NCI-H2227 treated with DMSO at 0.1 percent for 48 hours (cell line): ENCODE measurements at regions not wholly inside any gene's neighbourhood (a gene's known extent, or its start where the extent isn't known, plus 50 kb on each side); places are given as distances from the start of the nearest gene placed in this dataset.
A peak's percentile ranks its signal among the peaks of the same experiment; 100 is the strongest.
"Not testable (repeated sequence)": the region's sequence is repeated elsewhere in the genome, so short reads cannot be mapped to it uniquely, and the experiment has no call there.

Experiments
- DNase-seq: peaks from one replicate; lab custom pipeline; 2025; lab: John Stamatoyannopoulos, UW

DNA sequence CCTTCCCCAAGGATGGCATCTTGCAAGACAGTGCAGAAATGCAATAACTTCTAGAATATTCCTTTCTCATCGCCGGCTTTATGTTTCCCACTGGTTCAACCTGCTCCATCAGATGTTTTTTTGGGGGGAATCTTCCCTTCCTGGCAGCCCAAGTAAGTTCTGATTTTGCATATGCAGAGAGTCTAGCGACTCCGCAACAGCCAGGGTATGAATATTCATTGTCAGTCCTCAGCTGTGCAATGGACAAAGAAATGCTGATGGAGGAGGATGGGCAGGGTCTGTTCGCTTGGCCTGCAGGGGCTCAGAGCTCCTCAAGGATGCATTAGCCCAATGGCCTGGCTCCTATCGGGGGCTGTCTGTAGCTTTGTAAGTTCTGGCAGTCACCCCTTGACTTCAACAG, 358.8 kb upstream of the CCL2 start:
- no peak for DNase-seq

DNA sequence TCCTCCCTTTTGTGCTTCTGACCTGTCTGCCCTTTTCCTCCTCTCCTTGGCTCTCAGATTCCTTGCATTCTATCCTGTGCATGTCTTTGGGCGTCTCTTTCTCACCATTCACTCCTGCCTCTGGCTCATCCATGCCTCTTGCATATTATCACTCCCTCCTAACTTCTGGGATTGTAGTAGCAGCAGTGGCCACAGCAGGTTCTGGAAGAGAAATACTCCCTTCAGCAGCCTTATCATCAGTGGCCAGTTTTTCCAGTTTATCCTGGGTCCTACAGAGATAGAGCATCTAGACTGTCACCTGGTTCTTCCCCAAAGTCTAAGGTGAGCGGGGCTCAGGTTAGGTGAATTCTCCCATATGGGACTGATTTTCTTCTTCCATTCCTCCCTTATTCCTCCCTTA, 354.0 kb upstream of the CCL2 start:
- DNase-seq: no peak

DNA sequence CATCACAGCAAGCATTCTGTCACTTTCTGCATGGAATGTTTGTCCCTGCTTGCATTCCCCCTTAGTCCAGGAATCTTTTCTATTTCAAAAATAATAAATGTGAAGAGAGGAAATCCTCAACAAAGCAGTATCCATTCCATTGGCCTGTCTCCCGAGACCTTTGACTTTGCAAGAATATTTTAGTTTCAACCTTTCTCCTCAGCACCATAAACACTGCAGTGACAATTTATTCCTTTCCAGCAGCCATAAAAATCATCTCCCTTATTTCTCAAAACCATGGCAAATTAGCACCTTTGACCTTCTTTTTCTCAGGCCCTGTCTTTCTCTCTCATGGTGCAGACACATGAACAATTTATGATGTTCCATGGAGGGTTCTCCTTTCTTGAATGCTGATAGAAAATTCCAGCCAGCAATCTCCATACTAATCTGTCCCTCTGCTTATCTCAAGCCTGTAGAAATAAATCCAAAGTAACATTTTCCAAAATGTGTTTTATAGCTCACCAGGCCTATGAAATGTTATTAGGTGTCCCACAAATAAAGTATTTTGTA, 352.1 kb upstream of the CCL2 start:
- DNase-seq: no peak

DNA sequence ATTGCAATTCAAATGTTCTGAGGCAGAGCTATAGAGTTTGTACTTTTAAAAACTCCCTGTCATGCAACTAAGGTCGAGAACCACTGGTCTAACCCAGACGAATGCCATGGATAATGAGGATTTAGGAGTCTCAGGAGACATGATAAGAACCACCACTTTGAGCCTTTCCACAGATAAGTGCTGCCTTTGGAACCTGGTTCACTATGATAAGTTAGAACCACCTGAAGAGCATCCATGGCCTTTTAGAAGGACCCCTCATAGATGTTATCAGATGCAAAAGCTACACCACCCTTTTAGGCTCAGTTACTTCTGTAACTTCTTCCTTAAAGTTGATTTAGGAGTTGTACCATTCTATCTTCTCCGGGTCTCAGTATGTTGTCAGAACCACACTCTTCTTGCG, 350.6 kb upstream of the CCL2 start:
- DNase-seq: no peak

DNA sequence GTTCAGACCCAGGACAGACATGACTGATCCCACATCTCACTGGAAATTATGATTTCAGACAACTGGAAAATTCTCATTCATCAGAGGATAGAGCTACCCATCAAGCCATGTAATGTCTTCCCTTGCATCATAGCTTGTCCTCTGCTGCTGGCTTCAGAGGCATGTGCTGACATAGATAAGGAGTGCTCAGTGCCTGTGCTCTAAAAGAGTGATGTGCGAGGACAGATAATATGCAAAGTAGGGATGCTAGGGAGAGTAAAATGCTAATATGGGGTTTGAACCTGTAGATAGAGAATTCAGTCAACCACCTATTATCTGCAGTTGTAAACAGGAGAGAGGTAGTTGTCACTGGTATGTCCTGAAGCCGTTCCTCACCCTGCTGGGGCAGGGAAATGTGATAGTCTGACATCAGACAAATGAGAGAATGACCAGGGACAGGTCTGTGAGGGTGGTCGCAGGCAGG, 349.7 kb upstream of the CCL2 start:
- DNase-seq: no peak

DNA sequence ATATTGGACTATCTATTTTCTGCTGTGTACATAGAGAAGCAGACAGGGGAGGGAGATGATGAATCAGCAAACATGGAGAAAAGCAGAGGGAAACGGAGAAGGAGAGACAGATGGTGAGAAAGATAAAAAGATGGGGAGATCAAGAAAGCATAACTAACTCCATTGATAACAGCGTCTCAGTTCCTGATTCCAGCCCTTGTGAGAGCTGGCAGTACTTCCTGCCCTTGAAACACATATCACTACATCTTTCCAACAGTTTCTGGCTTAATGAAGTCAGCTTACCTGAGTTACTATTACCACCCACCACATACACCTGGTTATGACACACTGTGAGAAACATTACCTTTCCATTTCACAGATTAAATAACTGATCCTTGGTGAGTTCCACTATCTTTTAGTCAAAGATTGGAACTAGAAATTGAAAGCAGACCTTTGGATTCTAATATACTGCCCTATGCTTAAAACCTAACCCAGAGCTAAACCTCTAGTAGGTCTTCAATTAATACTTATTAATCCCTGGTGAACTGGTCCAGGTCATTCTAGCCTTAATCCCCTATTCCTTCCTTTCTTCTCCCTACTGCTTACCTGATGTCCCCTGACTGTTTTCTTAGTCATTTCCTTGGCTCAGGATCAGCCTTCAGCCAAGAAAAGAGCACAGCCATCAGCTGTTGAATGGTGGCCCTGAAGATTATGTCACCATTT, 346.6 kb upstream of the CCL2 start:
- DNase-seq: no peak

DNA sequence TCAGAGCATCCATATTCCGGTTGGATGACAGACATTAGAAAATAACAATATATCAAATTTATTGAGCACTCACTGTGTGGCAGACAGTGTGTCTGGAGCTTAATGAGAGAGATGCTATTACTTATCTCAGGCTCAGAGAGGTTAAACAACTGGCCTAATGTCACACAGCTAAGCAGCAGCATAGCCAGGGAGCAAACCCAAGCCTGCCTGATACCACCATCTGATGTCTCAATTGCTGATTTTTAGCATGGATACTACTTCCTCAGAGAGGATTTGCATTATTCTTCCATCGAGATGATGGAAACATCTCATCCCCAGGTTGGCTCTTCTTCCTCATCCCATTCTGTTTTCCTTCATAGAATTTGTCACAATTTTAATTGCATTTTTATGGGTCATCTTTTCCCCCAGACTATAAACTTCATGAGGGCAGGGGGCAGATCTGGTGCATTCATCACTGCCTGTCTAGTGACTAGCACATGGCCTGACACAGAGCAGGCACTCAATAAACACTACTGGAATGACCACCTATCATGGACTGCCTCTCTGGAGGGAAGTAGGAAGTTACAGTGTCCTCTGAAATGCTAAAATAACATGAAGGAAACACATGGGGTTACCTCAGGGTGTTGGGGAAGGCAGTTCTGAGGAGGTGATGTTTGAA, 344.8 kb upstream of the CCL2 start:
- DNase-seq: no peak

DNA sequence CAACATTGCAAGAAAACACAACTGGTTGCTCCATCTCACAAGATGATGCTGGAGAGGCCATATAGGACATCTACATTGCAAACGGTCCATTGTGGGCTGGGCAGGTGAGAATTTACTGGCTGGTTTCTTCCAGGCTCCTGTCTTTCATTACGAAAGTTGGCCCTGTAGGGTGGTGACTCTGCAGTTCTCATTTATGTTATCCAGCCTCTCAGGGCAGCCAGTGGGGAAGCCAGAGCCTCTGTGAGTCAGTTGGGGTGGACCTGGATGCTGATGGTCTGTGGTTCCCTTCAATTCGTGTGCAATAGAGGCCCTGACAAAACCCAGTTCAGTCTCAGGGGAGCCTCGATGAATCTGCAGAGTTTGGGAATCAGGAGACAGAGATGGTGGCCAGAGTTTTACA, 341.0 kb upstream of the CCL2 start:
- DNase-seq: no peak

DNA sequence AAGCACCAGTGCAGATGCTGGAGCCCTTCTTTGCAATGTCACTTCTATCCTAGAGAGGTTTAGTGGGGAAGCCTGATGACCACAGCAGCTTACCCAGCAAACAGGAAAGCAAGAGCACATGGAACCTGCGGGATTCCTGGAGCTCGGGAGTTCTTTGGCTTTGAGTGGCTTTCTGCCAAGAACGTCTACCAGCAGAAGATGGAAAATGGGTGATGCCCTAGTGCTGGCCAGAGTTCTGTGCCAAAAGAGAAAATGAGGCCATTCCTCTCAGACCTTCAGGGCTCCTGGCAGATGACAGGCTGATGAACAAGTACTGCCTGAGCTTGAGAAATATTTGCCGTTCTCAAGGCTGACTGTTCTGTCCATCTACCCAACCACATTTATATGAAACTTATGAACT, 332.1 kb upstream of the CCL2 start:
- DNase-seq: no peak

DNA sequence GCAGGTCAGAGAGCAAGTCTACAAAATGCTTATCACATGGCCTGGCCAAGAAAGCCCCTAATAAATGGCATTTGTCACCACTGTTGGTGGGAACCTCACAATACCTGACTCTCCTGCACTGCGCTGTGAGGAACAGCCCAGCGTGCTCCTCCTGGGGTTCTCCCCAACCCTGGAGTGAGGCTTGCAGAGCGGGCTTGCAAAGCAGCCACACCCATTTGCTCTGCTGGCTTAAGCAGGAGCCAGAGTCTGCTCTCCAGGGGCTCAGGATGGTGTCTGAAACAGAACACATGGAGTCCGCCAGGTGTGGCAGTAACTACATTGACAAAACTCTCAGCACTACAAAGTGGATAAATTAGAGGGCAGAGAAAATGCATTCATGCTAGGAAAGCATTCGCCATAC, 331.0 kb upstream of the CCL2 start:
- DNase-seq: no peak

DNA sequence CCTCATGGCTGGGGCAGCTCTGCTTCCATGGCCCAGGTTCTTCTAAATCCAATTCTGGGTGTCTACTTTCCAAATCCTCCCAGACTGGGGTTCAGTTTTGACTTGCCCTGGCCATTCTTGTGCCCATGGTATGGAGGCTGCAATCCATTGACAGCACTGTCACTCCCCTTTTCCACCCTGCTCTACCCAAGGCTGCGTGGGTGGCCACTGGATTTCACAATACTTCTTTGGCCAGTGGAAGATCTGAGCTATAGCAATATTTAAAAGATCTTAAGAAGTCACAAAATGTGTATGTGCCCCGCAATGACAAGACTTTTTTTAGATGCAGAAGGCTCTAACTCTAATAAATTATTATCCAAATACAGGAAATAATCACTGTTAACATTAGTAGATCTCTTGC, 329.4 kb upstream of the CCL2 start:
- no peak for DNase-seq

DNA sequence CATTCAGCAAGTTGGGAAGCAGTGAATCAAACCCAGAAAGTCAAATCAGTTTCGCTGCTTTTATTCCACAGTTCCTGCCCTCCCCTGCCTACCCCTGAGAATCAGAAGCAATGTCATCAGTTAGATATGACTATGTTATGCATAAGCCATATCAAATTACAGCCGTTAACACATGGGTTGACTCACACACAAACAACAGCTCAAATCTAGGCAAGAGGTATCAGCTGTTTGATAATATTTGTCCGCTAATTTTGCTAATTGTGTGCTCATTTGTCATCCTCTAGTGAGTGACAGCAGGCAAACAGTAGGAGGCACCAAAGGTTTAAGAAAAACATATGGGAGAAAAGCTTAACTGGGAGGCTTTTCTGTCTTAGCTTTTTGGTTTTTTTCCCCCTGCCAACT, 327.4 kb upstream of the CCL2 start:
- no peak for DNase-seq

DNA sequence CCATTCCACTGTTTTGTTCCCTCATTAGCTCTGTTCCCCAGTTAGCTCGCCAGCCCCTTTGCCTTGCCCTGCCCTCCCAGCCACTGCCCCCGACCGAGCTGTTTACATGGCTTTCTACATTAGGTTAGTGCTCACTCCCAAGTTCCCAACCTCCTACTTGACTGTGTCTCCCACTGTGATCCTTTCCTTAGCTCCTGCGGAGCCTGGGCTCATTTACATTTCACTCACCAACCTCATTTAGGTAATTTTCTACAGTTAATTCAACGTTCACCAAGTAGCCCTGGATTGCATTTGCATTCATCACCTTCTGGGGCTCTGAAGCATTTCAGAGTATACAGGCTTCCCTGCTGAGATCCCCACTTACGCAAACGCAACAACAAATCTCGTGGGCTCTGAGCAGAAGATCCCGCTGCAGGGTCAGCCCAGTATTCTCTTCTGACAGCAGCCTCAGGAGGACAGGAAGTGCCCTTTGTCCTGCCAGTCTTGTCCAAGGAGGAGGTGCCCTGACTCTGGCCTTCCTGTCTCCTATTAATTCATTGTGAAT, 325.8 kb upstream of the CCL2 start:
- peak; percentile 15 for DNase-seq

DNA sequence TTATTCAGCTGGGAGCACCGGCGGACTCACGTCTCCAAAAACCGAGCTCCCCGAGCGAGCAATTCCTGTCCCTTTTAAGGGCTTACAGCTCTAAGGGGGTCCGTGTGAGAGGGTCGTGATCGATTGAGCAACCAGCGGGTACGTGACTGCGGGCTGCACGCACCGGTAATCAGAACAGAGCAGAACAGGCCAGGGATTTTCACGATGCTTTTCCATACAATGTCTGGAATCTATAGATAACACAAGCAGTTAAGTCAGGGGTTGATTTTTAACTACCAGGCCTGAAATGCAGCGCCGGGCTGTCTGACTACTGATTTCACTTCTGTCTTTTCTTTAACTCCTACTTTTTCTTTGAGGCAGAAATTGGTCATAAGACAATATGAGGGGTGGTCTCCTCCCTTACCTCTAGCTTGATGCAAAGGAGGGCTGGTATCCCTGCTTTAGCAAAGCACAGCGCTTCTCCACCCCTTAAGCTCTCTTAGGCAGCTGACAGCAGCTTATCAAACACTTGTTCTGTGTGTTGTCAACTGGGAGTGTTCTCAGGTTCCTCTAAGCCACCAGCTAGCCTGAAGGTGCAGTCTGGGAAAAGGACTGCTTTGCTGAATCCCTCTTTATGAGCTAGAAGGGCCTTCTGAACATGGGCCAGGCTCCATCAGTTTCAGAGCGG, 323.8 kb upstream of the CCL2 start:
- DNase-seq: not testable (repeated sequence)

DNA sequence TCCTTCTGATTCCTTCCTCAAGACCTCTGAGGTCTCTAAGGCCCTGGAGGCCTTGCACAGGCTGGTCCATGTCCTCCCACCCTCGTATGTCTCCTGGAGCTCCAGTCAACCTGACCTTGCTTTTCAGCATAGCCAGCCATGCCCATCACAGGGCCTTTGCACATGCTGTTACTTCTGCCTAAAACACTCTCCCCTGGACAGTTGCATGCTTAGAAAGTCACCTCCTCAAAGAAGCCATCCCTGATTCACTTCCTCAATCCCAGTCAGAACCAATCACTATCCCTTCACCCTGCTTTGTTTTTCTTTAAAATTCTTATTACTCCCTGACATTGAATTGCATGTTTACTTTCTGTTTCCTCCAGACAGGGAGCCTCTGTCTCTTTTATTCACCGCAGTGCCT, 322.1 kb upstream of the CCL2 start:
- no peak for DNase-seq

DNA sequence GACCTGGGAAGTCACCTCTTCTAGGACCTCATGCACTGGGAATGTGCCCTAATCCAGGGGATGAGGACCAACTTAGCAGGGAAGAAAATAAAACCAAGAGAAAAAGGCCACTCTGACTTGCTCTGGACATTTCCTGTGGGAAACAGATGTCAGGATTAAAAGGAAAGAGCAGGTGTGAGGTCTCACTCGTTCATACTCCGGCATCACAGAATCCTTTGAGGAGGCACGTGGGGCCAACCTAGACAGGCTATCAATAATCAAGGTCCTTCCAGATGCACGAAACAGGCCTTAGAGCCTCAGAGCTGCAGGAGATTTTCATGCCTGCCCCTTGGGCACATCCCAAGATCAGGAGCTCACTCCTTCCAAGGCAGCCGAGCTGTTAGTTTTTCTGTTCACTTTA, 321.5 kb upstream of the CCL2 start:
- DNase-seq: no peak

DNA sequence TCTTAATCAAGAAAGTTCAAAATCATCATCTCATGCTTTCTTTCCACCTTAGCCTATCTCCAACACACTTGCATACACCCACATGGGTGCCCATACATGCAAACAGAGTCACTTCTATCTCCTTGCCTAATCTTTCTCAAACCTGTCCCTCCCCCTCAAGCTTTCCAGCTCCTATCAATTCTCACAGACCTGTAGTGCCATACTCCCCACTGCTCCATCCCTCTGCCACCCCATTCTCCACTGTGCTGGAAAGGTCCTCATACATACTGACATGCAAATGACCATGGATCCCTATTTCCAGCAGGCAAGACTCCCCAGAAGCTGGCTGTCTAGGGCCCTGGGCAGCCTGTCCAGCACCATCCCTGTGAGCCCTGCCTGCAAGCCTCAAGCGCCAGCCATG, 320.4 kb upstream of the CCL2 start:
- DNase-seq: no peak

DNA sequence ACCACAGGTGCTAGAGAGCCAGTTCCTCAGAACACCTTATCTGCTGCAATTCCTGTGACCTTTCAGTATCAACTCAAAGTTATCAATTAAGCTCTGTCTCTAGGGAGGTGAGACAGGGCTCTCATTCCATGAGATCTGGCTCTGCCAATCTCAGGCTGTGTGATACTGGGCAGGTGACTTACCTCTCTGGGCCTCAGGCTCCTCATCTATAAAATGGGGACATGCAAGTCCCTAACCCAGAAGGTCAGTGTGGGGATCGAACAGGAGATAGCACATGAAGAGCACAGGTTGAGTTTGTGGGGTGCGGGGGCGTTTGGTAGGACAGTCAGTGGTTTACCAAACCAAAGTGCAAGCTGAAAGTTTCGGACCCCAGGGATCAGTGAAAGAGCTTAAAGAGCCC, 319.3 kb upstream of the CCL2 start:
- DNase-seq: no peak

DNA sequence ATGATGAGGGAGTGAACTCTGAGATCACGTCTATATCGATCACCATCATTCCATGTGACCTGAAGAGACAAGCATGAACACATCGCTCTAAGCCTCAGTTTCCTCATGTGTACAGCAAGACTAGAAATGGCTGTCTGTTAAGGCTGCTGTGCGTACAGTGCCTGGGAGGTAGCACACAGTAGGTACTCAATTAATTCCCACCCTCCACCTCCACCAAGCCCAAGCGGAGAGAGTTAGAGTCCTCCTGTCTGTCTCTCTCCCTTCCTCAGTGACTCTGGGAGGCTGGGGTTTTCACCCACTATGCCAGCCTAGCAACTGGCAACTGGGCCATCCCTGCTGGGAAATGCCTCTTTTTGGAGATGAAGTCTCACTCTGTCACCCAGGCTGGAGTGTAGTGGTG, 318.3 kb upstream of the CCL2 start:
- DNase-seq: no peak

DNA sequence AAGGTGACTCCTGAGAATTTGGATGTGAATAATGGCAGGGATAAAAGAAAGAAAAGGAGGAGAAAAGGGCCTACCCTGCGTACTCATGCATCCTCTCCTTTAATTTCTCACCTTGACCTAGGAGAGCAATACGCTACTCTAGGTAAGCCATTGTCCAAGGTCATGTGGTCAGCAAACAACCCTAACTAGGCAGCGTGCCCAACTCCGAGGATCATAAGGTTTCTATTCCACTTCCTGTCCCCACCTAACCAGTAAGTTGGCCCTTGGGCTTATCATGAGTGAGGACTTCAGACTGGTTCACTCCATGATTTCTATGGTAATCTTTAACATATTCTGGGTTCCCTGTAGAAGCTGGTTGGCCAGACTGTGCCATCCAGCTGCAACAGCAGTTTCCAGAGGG, 315.1 kb upstream of the CCL2 start:
- DNase-seq: no peak

DNA sequence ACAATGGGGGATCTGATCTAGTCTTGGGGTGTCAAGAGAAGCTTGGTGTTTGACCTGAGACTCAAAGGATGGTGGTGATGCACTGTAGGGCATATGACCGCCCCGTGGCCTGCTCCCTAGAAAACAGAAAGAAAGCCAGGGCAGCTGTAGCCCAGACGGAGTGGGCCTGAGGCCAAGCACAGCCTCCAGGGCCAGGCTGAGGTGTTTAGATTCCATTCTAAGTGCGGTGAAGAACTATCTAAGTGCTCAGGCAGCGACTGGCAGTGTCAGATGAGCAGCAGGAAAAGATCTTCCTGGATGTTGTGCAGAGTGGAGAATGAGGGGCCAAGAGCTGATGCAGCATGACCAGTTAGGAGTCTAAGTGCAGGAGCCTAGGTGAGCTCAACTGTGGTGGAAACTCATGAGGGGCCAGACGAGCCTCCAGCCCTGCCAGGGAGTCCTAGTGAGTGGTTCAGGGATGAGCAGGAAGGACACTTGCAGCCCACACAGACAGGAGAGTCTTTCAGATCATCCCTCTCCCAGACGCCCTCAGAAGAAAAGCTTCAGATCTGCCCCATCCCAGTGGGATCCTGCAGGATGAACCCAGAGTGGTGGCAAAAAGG, 314.2 kb upstream of the CCL2 start:
- DNase-seq: no peak

DNA sequence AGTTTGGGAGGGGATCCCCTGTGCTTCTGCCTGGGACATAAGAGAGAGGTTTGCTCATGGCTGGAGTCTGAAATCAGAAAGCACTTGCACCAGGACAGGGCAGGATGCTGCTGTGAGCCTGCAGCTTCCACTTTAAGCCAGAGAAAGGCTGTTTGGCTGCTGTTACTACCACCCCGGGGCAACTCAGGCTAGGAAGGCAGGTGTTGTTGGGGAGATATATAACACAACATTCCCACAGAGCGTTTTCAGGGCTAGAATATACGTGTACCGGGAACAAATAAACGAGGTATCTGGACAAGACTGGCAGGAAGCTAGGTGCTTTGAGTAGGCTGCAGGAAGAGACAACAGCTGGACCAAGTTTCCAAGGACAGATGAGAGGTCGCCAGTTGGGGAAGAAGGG, 313.3 kb upstream of the CCL2 start:
- DNase-seq: no peak

DNA sequence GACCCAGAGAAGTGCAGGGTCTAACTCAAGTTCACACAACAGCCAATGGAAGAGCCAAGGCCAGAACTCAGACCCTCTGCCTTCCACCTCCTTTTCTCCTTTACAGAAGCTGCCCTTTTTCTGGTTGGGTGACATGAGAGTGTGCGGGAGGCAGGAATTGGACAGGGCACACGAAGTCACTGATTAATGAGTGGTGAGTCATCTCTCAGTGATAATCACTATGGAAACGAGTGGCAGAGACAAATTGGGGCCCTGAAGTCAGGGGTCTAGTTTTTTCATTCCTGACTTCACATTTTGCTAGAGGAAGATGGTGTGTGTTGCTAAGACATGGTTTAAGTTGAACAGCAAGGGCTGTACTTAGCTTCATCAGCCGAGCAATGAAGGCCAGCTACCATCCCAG, 312.7 kb upstream of the CCL2 start:
- DNase-seq: no peak
